OCI-LY1 (cell line): ENCODE measurements at regions not wholly inside any gene's neighbourhood (a gene's known extent, or its start where the extent isn't known, plus 50 kb on each side); places are given as distances from the start of the nearest gene placed in this dataset.

ENCODE experiments used
- H2AFZ ChIP-seq: fragments of 200-600 bp; sonication (generic), shearing (Covaris generic); 2 replicates; pipeline ENCODE4 v1.6.0; 2014; ENCODE audit warnings: antibody characterized with exemption, mild to moderate bottlenecking, low read length
- H3F3A ChIP-seq: fragments of 200-600 bp; sonication (generic), shearing (Covaris generic); 2 replicates; pipeline ENCODE4 v1.6.0; 2014; ENCODE audit warnings: mild to moderate bottlenecking, antibody characterized with exemption, low read length, moderate library complexity; ENCODE audit not compliant: insufficient read depth
- H3K27ac ChIP-seq: fragments of 200-600 bp; sonication (generic); 2 replicates; pipeline ENCODE4 v1.5.1; 2014; ENCODE audit warnings: low read length, mixed run types, mild to moderate bottlenecking, low read depth; ENCODE audit not compliant: poor library complexity, severe bottlenecking
- H3K27me3 ChIP-seq: fragments of 200-600 bp; sonication (generic); 2 replicates; pipeline ENCODE4 v1.6.0; 2014; ENCODE audit warnings: antibody characterized with exemption, mild to moderate bottlenecking, low read length, moderate library complexity; ENCODE audit not compliant: insufficient read depth
- H3K36me3 ChIP-seq: fragments of 200-600 bp; sonication (generic); 2 replicates; pipeline ENCODE4 v1.6.1; 2014; ENCODE audit warnings: mild to moderate bottlenecking, antibody characterized with exemption, low read length, moderate library complexity, mixed read lengths; ENCODE audit not compliant: insufficient read depth
- H3K4me1 ChIP-seq: fragments of 200-600 bp; sonication (generic); 2 replicates; pipeline ENCODE4 v1.5.1; 2014; ENCODE audit warnings: mild to moderate bottlenecking, low read length, moderate library complexity; ENCODE audit not compliant: insufficient read depth, severe bottlenecking
- H3K4me2 ChIP-seq: fragments of 200-600 bp; sonication (generic), shearing (Covaris generic); 2 replicates; pipeline ENCODE4 v1.6.1; 2014; ENCODE audit warnings: low read length
- H3K4me3 ChIP-seq: fragments of 200-600 bp; sonication (generic); 2 replicates; pipeline ENCODE4 v1.5.1; 2014; ENCODE audit warnings: low read length, low read depth, mild to moderate bottlenecking, mixed read lengths; ENCODE audit not compliant: poor library complexity, severe bottlenecking
- H3K79me2 ChIP-seq: fragments of 200-600 bp; shearing (Covaris generic); 2 replicates; pipeline ENCODE4 v1.6.1; 2016; ENCODE audit warnings: mixed run types, low read length, mixed read lengths; ENCODE audit not compliant: insufficient read depth
- H3K9ac ChIP-seq: fragments of 200-600 bp; sonication (generic), shearing (Covaris generic); 2 replicates; pipeline ENCODE4 v1.6.1; 2014; ENCODE audit warnings: mild to moderate bottlenecking, low read length, mixed read lengths
- H3K9me2 ChIP-seq: fragments of 200-600 bp; sonication (generic), shearing (Covaris generic); 2 replicates; pipeline ENCODE4 v1.6.1; 2014; ENCODE audit warnings: low read depth, mild to moderate bottlenecking, low read length, mixed read lengths
- H3K9me3 ChIP-seq: fragments of 200-600 bp; shearing (Covaris generic); 2 replicates; pipeline ENCODE4 v1.6.1; 2014; ENCODE audit warnings: low read length, mixed read lengths
- H4K20me1 ChIP-seq: fragments of 200-600 bp; sonication (generic), shearing (Covaris generic); 2 replicates; pipeline ENCODE4 v1.6.0; 2016; ENCODE audit warnings: mild to moderate bottlenecking, low read length; ENCODE audit not compliant: insufficient read depth
- EZH2 ChIP-seq: fragments of 200-600 bp; sonication (generic), shearing (Covaris generic); IDR thresholded peaks from 2 replicates; pipeline ENCODE4 v1.8.0; 2017; ENCODE audit warnings: borderline replicate concordance, mixed run types, mild to moderate bottlenecking, antibody characterized with exemption, low read length, moderate library complexity, mixed read lengths
- TF ChIP-seq, protein P1 (sequence below): fragments of 200-600 bp; sonication (generic), shearing (Covaris generic); IDR thresholded peaks from 2 replicates; pipeline ENCODE4 v1.5.1; 2017; ENCODE audit warnings: mild to moderate bottlenecking, antibody characterized with exemption, low read length, moderate library complexity, mixed read lengths

- Histone ChIP-seq H3K9me3 (no peaks in the 10 kb centered on the region), H3K36me3 (no peaks in the 10 kb centered on the region), H3K4me1 (no peaks in the 10 kb centered on the region), H3F3A (no peaks in the 10 kb centered on the region), H3K4me3 (no peak overlapping the region), H3K27ac (no peak overlapping the region), H3K79me2 (no peaks in the 10 kb centered on the region), H2AFZ (no peak overlapping the region), H3K27me3 (no peaks in the 10 kb centered on the region), H3K4me2 (no peak overlapping the region), H3K9ac (no peak overlapping the region), H4K20me1 (no peaks in the 10 kb centered on the region), H3K9me2 (no peaks in the 10 kb centered on the region)
- no peak for TF ChIP-seq EZH2
- TF ChIP-seq, protein P1, sequence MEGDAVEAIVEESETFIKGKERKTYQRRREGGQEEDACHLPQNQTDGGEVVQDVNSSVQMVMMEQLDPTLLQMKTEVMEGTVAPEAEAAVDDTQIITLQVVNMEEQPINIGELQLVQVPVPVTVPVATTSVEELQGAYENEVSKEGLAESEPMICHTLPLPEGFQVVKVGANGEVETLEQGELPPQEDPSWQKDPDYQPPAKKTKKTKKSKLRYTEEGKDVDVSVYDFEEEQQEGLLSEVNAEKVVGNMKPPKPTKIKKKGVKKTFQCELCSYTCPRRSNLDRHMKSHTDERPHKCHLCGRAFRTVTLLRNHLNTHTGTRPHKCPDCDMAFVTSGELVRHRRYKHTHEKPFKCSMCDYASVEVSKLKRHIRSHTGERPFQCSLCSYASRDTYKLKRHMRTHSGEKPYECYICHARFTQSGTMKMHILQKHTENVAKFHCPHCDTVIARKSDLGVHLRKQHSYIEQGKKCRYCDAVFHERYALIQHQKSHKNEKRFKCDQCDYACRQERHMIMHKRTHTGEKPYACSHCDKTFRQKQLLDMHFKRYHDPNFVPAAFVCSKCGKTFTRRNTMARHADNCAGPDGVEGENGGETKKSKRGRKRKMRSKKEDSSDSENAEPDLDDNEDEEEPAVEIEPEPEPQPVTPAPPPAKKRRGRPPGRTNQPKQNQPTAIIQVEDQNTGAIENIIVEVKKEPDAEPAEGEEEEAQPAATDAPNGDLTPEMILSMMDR, result no peak
These were observed 317.8 kb downstream of the SNX13 start for GRCh38 chr7:17622451-17622850.

DNA sequence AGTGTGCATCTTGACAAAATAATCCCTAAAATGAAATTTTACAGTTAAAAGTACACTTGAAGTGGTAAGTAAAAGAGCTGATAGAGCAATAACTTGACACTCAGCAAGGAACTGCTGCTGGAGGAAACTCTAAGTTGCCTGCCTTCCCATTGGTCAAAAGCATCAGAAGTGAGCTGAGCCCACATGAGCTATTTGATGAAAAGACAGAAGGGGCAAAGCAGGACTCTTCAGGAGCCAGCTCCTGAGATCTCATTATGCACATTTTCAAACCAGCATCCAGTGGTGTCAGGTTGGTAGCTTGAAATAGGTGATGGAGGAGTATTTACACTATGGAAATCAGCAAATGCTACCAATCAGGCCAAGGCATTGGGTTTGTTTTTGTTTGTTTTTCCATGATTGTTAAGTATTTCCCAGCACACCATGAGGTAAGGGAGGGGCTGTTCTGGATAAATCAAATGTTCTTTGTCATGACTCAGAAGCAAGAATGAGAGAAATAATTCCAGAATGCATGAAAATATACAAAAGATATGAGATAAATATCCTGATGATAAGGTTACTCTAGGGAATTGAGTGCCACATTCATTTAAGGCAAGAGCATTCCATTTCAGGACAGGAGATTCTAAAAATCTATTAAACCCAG is 316.6 kb downstream of the SNX13 start:
- Histone ChIP-seq H3K36me3 (no peaks in the 10 kb centered on the region), H3K27ac (no peak overlapping the region), H3K4me1 (no peaks in the 10 kb centered on the region), H3K27me3 (no peaks in the 10 kb centered on the region), H3K79me2 (no peaks in the 10 kb centered on the region), H3F3A (no peaks in the 10 kb centered on the region), H3K4me3 (no peak overlapping the region), H2AFZ (no peak overlapping the region), H3K9me3 (no peaks in the 10 kb centered on the region), H3K9me2 (no peaks in the 10 kb centered on the region), H3K9ac (no peak overlapping the region), H3K4me2 (no peak overlapping the region), H4K20me1 (no peaks in the 10 kb centered on the region)
- no peak for TF ChIP-seq EZH2
- TF ChIP-seq, protein P1, result no peak

GRCh38 chr7:17624379-17624778 is 315.9 kb downstream of the SNX13 start:
- H3K79me2 ChIP-seq, result no peaks in the 10 kb centered on the region
- H3K36me3 ChIP-seq, result no peaks in the 10 kb centered on the region
- no peak overlapping the region for H3K9ac ChIP-seq
- no peaks in the 10 kb centered on the region for H3K9me2 ChIP-seq
- no peaks in the 10 kb centered on the region for H3K9me3 ChIP-seq
- no peaks in the 10 kb centered on the region for H3K4me1 ChIP-seq
- H2AFZ ChIP-seq, result no peak overlapping the region
- H3K4me2 ChIP-seq, result no peak overlapping the region
- TF ChIP-seq, protein P1, result no peak
- no peak for TF ChIP-seq EZH2
- no peaks in the 10 kb centered on the region for H3K27me3 ChIP-seq
- H4K20me1 ChIP-seq, result no peaks in the 10 kb centered on the region
- no peak overlapping the region for H3K27ac ChIP-seq
- H3F3A ChIP-seq, result no peaks in the 10 kb centered on the region
- H3K4me3 ChIP-seq, result no peak overlapping the region
